ENCODE measurements at regions not wholly inside any gene's neighbourhood (a gene's known extent, or its start where the extent isn't known, plus 50 kb on each side); places are given as distances from the start of the nearest gene placed in this dataset.

DNA sequence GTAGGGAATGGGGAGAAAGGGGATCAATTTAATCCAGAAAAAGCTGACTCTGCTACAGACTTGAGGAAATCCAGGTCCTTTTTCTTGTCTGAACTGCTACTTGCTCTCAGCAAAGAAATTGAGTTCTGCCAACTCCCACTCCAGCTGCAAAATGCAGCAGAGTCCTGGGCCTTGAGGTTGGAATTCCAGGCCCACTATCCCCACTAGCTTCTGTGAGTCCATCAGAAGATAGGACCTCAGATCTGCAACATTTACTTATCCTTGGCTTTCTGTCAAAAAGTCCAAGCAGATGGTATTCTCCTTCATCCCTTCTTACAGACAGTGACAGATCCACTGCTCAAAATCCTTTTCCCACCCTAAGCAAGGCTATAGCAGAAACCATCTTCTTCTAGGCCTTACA lies 219.2 kb downstream of the ARHGAP12 start:
- H3K27ac ChIP-seq = no peak overlapping the region
- no peaks in the 10 kb centered on the region for H3K9me3 ChIP-seq
- no peak for DNase-seq (ENCODE audit: low spot score in 2 of 2)

GRCh38 chr10:31709028-31709427 lies 219.6 kb downstream of the ARHGAP12 start:
- H3K27ac ChIP-seq = no peak overlapping the region
- H3K4me3 ChIP-seq = no peak overlapping the region
- no peaks in the 10 kb centered on the region for H3K36me3 ChIP-seq
- 34% methylated on average over 3 of the region's 3 CpGs for WGBS
- no peak for DNase-seq (ENCODE audit: low spot score in 2 of 2)
- TF ChIP-seq EP300 (IDR thresholded peaks at IDR 0.05) = no peak
- TF ChIP-seq POLR2A (IDR thresholded peaks at IDR 0.05) = no peak
- TF ChIP-seq, protein P1, sequence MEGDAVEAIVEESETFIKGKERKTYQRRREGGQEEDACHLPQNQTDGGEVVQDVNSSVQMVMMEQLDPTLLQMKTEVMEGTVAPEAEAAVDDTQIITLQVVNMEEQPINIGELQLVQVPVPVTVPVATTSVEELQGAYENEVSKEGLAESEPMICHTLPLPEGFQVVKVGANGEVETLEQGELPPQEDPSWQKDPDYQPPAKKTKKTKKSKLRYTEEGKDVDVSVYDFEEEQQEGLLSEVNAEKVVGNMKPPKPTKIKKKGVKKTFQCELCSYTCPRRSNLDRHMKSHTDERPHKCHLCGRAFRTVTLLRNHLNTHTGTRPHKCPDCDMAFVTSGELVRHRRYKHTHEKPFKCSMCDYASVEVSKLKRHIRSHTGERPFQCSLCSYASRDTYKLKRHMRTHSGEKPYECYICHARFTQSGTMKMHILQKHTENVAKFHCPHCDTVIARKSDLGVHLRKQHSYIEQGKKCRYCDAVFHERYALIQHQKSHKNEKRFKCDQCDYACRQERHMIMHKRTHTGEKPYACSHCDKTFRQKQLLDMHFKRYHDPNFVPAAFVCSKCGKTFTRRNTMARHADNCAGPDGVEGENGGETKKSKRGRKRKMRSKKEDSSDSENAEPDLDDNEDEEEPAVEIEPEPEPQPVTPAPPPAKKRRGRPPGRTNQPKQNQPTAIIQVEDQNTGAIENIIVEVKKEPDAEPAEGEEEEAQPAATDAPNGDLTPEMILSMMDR (IDR thresholded peaks at IDR 0.05) = no peak
- TF ChIP-seq POLR2AphosphoS5 (IDR thresholded peaks at IDR 0.05) = no peak
- no peaks in the 10 kb centered on the region for H3K27me3 ChIP-seq
- H3K9me3 ChIP-seq = no peaks in the 10 kb centered on the region
- H3K4me1 ChIP-seq = peaks cover 29% of the 10 kb centered on the region

More for the DNA sequence above, 219.2 kb downstream of the ARHGAP12 start:
- peaks cover 29% of the 10 kb centered on the region for H3K4me1 ChIP-seq
- no peak for TF ChIP-seq EP300 (IDR thresholded peaks at IDR 0.05)
- H3K4me3 ChIP-seq = no peak overlapping the region
- no peaks in the 10 kb centered on the region for H3K27me3 ChIP-seq
- H3K36me3 ChIP-seq = no peaks in the 10 kb centered on the region

DNA sequence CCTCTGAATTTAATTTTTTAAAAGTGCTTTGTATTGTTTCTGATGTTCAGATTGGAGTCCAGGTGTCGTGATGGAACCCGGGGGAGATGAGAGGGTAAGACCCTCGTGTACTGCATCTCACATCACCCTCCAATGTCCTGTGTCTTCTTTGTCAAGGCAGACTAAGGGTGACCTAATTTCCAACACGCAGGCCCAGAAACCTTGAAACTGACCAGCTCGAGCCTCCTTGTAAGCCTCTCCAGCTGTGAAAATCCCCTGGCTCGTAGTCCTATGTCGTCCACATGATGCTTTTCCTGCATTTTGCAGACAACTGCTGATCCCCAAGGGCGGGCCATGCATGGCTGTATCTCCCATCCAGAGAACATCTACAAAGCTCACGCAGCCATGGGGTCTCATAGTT lies 220.2 kb downstream of the ARHGAP12 start:
- peak overlapping the region; percentile 83 for H3K27ac ChIP-seq
- 75% methylated on average over 9 of the region's 9 CpGs for WGBS
- no peaks in the 10 kb centered on the region for H3K9me3 ChIP-seq
- TF ChIP-seq, protein P1 (IDR thresholded peaks at IDR 0.05) = no peak
- TF ChIP-seq POLR2A (IDR thresholded peaks at IDR 0.05) (no peak), POLR2AphosphoS5 (IDR thresholded peaks at IDR 0.05) (no peak), EP300 (IDR thresholded peaks at IDR 0.05) (no peak)
- H3K27me3 ChIP-seq = no peaks in the 10 kb centered on the region
- no peak overlapping the region for H3K4me3 ChIP-seq
- no peak for DNase-seq (ENCODE audit: low spot score in 2 of 2)
- H3K36me3 ChIP-seq = no peaks in the 10 kb centered on the region
- peaks cover 29% of the 10 kb centered on the region for H3K4me1 ChIP-seq

DNA sequence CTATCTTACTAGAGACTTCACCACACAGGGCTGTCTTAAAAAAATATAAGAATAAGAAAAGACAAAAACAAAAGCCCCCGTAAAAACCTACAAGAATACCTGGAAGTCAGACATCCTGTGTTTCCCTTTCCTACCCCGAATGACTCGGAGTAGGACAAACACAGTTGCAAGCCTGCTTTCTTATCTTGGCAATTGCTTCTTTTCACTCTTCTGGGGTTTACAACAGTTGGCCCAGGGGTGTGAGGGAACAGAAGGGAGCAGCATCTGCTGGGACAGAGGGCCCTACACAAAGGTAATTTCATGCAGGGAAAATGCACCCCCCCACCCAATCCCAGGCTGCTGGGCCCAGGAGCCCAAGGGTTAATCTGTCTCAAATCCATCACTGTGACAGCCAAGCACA lies 220.6 kb downstream of the ARHGAP12 start:
- H3K9me3 ChIP-seq = no peaks in the 10 kb centered on the region
- peak overlapping the region; percentile 83 for H3K27ac ChIP-seq
- H3K4me1 ChIP-seq = peaks cover 29% of the 10 kb centered on the region
- no peak for TF ChIP-seq POLR2A (IDR thresholded peaks at IDR 0.05)
- no peak for TF ChIP-seq EP300 (IDR thresholded peaks at IDR 0.05)
- TF ChIP-seq, protein P1 (IDR thresholded peaks at IDR 0.05) = no peak
- no peak for TF ChIP-seq POLR2AphosphoS5 (IDR thresholded peaks at IDR 0.05)
- no peaks in the 10 kb centered on the region for H3K27me3 ChIP-seq
- H3K4me3 ChIP-seq = peak overlapping the region; percentile 5
- DNase-seq (ENCODE audit: low spot score in 2 of 2) = no peak
- WGBS = 18% methylated on average over 3 of the region's 3 CpGs
- no peaks in the 10 kb centered on the region for H3K36me3 ChIP-seq

DNA sequence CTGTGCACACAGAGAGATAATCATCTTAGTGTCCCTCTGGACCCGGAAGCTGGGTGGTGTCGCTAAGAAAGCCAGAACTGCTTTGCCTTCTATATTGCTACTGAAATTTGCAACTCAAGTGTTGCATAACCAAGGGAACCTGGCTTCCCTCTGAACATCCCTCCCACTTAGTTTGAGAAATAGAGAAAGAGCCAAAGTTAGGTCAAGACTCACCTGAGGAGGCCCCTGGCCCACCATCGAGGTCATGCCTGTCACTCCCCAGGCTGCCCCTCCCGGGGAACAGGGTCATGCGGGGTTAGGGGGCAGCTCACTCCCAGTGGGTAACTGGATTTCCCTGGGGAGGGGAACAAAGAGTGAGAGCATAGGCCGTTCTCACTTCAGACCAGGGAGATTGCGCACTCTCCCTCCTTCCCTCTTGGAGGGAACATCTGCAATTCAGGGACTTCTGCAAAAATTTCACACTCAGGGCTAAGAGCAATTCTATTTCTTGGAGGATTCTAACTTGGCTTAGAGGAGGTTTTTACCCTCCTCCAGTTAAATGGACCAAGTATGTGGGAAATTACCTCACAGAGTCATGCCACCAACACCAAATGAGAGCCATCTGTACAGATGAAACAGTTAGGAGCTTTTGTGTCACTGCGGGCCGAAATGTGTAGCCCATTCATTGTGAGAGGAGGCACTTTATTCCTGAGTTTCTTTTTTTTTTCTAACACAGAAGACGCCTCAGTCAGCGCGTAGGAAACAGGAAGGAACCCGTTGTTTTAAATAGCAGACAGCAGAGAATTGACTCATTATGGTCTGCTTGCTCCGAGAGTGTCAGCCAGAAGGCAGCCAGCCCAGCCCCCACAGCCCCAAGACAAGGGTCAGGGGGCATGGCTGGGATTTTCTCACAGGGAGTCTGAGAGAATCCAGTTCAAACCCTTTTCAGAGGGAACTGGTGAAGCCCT lies 221.3 kb downstream of the ARHGAP12 start:
- peak overlapping the region; percentile 83 for H3K27ac ChIP-seq
- peaks cover 29% of the 10 kb centered on the region for H3K4me1 ChIP-seq
- H3K4me3 ChIP-seq = peak overlapping the region; percentile 5
- DNase-seq (ENCODE audit: low spot score in 2 of 2) = peak in 1 of 2 donors; percentile 76
- TF ChIP-seq EP300 (IDR thresholded peaks at IDR 0.05) = no peak
- no peak for TF ChIP-seq POLR2AphosphoS5 (IDR thresholded peaks at IDR 0.05)
- TF ChIP-seq, protein P1 (IDR thresholded peaks at IDR 0.05) = no peak
- no peak for TF ChIP-seq POLR2A (IDR thresholded peaks at IDR 0.05)
- 33% methylated on average over 13 of the region's 14 CpGs for WGBS
- H3K36me3 ChIP-seq = no peaks in the 10 kb centered on the region
- no peaks in the 10 kb centered on the region for H3K9me3 ChIP-seq
- H3K27me3 ChIP-seq = no peaks in the 10 kb centered on the region
